Liver (tissue), 8 donors: ENCODE measurements at regions not wholly inside any gene's neighbourhood (a gene's known extent, or its start where the extent isn't known, plus 50 kb on each side); places are given as distances from the start of the nearest gene placed in this dataset.

ENCODE experiments used
- DNase-seq: peaks from one replicate; pipeline ENCODE4 v3.0.0-alpha.2; 2017; ENCODE audit warnings: low spot score
- H3K27ac ChIP-seq, 2 donors: one replicate each; pipeline ENCODE4 v1.7.0; 2013; ENCODE audit warnings: inconsistent platforms in 2 of 2, low read length in 2 of 2, control low read depth in 1 of 2, low read depth in 1 of 2, mild to moderate bottlenecking in 1 of 2
- H3K27me3 ChIP-seq, 4 donors: one replicate each; pipeline versions ENCODE4 v1.6.1 to v1.7.0; 2013; ENCODE audit warnings: low read length in 3 of 4, inconsistent platforms in 1 of 4, mild to moderate bottlenecking in 1 of 4, moderate library complexity in 1 of 4; ENCODE audit not compliant: control insufficient read depth in 4 of 4, insufficient read depth in 4 of 4
- H3K36me3 ChIP-seq, 4 donors: one replicate each; pipeline versions ENCODE4 v1.6.1 to v1.7.0; 2013; ENCODE audit warnings: low read length in 3 of 4, mild to moderate bottlenecking in 3 of 4, low read depth in 1 of 4, moderate library complexity in 1 of 4; ENCODE audit not compliant: control insufficient read depth in 4 of 4, insufficient read depth in 3 of 4
- H3K4me1 ChIP-seq, 4 donors: one replicate each; pipeline versions ENCODE4 v1.6.1 to v1.7.0; 2013; ENCODE audit warnings: low read length in 3 of 4, mild to moderate bottlenecking in 3 of 4, moderate library complexity in 1 of 4; ENCODE audit not compliant: control insufficient read depth in 4 of 4, insufficient read depth in 4 of 4
- H3K4me3 ChIP-seq, 3 donors: one replicate each; pipeline versions ENCODE4 v1.6.1 to v1.7.0; 2013; ENCODE audit warnings: low read length in 3 of 3, control low read depth in 1 of 3, low read depth in 1 of 3, mild to moderate bottlenecking in 1 of 3
- H3K9ac ChIP-seq, 2 donors: one replicate each; pipeline ENCODE4 v1.7.0; 2013; ENCODE audit warnings: low read length in 2 of 2, mild to moderate bottlenecking in 2 of 2, moderate library complexity in 2 of 2, control low read depth in 1 of 2, low read depth in 1 of 2
- H3K9me3 ChIP-seq, 4 donors: one replicate each; pipeline versions ENCODE4 v1.6.1 to v1.7.0; 2013; ENCODE audit warnings: low read length in 3 of 4; ENCODE audit not compliant: control insufficient read depth in 4 of 4
- EGR1 ChIP-seq, 2 donors: IDR thresholded peaks; 2 replicates each; pipeline ENCODE4 v1.6.1; 2016 to 2018; ENCODE audit warnings: antibody characterized with exemption in 2 of 2, low read depth in 2 of 2
- FOXA1 ChIP-seq: IDR thresholded peaks from 2 replicates; pipeline ENCODE4 v1.6.1; 2016; ENCODE audit warnings: antibody characterized with exemption
- FOXA2 ChIP-seq: IDR thresholded peaks from 2 replicates; pipeline ENCODE4 v1.6.1; 2016; ENCODE audit warnings: antibody characterized with exemption
- GABPA ChIP-seq, 2 donors: IDR thresholded peaks in 1 of 2; conservative IDR thresholded peaks in 1 of 2; 2 replicates each; pipeline ENCODE4 v1.6.1; 2016; ENCODE audit warnings: antibody characterized with exemption in 2 of 2, mild to moderate bottlenecking in 1 of 2, moderate library complexity in 1 of 2
- HNF4A ChIP-seq, 2 donors: conservative IDR thresholded peaks; 2 replicates each; pipeline ENCODE4 v1.6.1; 2016; ENCODE audit warnings: antibody characterized with exemption in 2 of 2, mild to moderate bottlenecking in 2 of 2
- HNF4G ChIP-seq: IDR thresholded peaks from 2 replicates; pipeline ENCODE4 v1.6.1; 2016; ENCODE audit warnings: antibody characterized with exemption
- JUND ChIP-seq, 2 donors: IDR thresholded peaks; 2 replicates each; pipeline ENCODE4 v1.6.1; 2016; ENCODE audit warnings: antibody characterized with exemption in 2 of 2
- MAX ChIP-seq: IDR thresholded peaks from 2 replicates; pipeline ENCODE4 v1.6.1; 2016; ENCODE audit warnings: antibody characterized with exemption
- NR2F2 ChIP-seq: IDR thresholded peaks from 2 replicates; pipeline ENCODE4 v1.6.1; 2016; ENCODE audit warnings: antibody characterized with exemption
- RAD21 ChIP-seq, 2 donors: IDR thresholded peaks; 2 replicates each; pipeline ENCODE4 v1.6.1; 2016; ENCODE audit warnings: antibody characterized with exemption in 2 of 2, mild to moderate bottlenecking in 2 of 2
- RXRA ChIP-seq, 2 donors: IDR thresholded peaks; 2 replicates each; pipeline ENCODE4 v1.6.1; 2017 to 2018; ENCODE audit warnings: antibody characterized with exemption in 2 of 2, mild to moderate bottlenecking in 1 of 2
- SP1 ChIP-seq: IDR thresholded peaks from 2 replicates; pipeline ENCODE4 v1.6.1; 2018; ENCODE audit warnings: antibody characterized with exemption, mild to moderate bottlenecking
- TAF1 ChIP-seq: conservative IDR thresholded peaks from 2 replicates; pipeline ENCODE4 v1.6.1; 2016; ENCODE audit warnings: antibody characterized with exemption, mild to moderate bottlenecking
- YY1 ChIP-seq: IDR thresholded peaks from 2 replicates; pipeline ENCODE4 v1.6.1; 2016; ENCODE audit warnings: antibody characterized with exemption, mild to moderate bottlenecking
- WGBS: extraction: QIAGEN DNeasy Blood & Tissue Kit; methylation state at CpG from one replicate; pipeline ENCODE4 v1.1.7; 2013; 5-methylcytosine and 5-hydroxymethylcytosine counted together
- TF ChIP-seq, protein P1 (sequence below): IDR thresholded peaks from 2 replicates; pipeline ENCODE4 v1.6.1; 2016; ENCODE audit warnings: antibody characterized with exemption
- TF ChIP-seq, protein P2 (sequence below): fragments of 150-350 bp; IDR thresholded peaks from 2 replicates; pipeline ENCODE4 v1.5.1; 2017; ENCODE audit warnings: improper control_type of control experiment, low read depth, low read length; ENCODE audit not compliant: missing input control
- TF ChIP-seq, protein P3 (sequence below): IDR thresholded peaks from 2 replicates; pipeline ENCODE4 v1.6.1; 2016; ENCODE audit warnings: antibody characterized with exemption, mild to moderate bottlenecking
- TF ChIP-seq, protein P4 (sequence below): IDR thresholded peaks from 2 replicates; pipeline ENCODE4 v1.6.1; 2016; ENCODE audit warnings: antibody characterized with exemption
- donor health status: healthy.
- donor health status: healthy.
- donor health status: healthy.
- donor health status: healthy.
- donor health status: healthy.

GRCh38 chr18:42155024-42155423, 200.0 kb downstream of the PIK3C3 start (continued):
- TF ChIP-seq, protein P1, sequence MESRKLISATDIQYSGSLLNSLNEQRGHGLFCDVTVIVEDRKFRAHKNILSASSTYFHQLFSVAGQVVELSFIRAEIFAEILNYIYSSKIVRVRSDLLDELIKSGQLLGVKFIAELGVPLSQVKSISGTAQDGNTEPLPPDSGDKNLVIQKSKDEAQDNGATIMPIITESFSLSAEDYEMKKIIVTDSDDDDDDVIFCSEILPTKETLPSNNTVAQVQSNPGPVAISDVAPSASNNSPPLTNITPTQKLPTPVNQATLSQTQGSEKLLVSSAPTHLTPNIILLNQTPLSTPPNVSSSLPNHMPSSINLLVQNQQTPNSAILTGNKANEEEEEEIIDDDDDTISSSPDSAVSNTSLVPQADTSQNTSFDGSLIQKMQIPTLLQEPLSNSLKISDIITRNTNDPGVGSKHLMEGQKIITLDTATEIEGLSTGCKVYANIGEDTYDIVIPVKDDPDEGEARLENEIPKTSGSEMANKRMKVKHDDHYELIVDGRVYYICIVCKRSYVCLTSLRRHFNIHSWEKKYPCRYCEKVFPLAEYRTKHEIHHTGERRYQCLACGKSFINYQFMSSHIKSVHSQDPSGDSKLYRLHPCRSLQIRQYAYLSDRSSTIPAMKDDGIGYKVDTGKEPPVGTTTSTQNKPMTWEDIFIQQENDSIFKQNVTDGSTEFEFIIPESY: no peak

DNA sequence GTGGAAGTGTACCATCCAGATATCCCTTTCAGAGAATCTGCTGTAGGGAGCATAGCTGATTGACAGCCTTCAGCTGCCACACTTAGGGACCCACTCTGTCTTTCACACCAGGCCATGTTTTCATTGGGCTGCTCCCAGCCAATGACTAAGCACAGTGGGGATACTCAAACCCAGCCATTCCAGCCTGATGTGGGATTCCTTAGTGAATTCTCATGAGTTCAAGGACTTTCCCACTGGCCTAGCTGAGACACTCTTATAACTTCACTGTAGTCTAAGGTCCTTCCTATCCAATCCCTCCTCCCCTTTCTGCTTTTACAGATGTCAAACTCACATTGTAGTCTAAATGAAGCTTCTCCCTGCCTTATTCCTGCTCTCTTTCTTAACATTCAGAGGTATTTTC, 201.2 kb downstream of the PIK3C3 start:
- Histone ChIP-seq H3K27me3 (no peaks in the 10 kb centered on the region), H3K9ac (no peak overlapping the region), H3K27ac (no peak overlapping the region), H3K4me3 (no peak overlapping the region), H3K36me3 (no peaks in the 10 kb centered on the region), H3K9me3 (no peaks in the 10 kb centered on the region), H3K4me1 (peaks cover 0 to 1% (median 0%) of the 10 kb centered on the region in 4 donors)
- TF ChIP-seq, protein P2, sequence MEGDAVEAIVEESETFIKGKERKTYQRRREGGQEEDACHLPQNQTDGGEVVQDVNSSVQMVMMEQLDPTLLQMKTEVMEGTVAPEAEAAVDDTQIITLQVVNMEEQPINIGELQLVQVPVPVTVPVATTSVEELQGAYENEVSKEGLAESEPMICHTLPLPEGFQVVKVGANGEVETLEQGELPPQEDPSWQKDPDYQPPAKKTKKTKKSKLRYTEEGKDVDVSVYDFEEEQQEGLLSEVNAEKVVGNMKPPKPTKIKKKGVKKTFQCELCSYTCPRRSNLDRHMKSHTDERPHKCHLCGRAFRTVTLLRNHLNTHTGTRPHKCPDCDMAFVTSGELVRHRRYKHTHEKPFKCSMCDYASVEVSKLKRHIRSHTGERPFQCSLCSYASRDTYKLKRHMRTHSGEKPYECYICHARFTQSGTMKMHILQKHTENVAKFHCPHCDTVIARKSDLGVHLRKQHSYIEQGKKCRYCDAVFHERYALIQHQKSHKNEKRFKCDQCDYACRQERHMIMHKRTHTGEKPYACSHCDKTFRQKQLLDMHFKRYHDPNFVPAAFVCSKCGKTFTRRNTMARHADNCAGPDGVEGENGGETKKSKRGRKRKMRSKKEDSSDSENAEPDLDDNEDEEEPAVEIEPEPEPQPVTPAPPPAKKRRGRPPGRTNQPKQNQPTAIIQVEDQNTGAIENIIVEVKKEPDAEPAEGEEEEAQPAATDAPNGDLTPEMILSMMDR: no peak
- TF ChIP-seq FOXA1: no peak
- TF ChIP-seq TAF1: no peak
- TF ChIP-seq SP1: no peak
- TF ChIP-seq RAD21 (IDR thresholded peaks at IDR 0.05): no peak
- no peak for TF ChIP-seq EGR1 (IDR thresholded peaks at IDR 0.05; ENCODE audit: low read depth in 2 of 2)
- no peak for TF ChIP-seq JUND (IDR thresholded peaks at IDR 0.05)
- DNase-seq: no peak

DNA sequence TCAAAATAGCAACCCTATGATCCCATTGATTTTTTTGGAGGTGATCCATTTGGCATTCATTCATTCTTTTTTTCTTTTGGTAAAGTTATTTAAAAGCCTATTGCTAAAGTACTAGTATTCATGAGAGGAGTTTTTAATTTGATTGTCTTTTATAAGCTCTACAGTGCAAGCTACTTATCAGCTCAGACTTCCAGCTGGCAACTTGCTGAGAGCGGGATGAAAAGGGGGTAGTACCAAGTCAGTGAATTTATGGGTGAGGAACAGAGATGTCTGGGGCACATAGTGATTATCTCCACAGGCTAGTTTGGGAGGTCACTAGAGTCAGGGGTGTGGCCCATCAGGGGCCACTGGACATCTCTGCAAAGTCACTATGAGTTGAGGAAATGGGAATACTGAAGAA, 202.4 kb downstream of the PIK3C3 start:
- Histone ChIP-seq H3K9ac (no peak overlapping the region), H3K27ac (no peak overlapping the region), H3K4me3 (no peak overlapping the region), H3K27me3 (no peaks in the 10 kb centered on the region), H3K36me3 (no peaks in the 10 kb centered on the region), H3K9me3 (no peaks in the 10 kb centered on the region), H3K4me1 (peaks cover 0 to 1% (median 0%) of the 10 kb centered on the region in 4 donors)
- DNase-seq: no peak
- WGBS: 86% methylated on average over 1 of the region's 1 CpG
- TF ChIP-seq JUND (IDR thresholded peaks at IDR 0.05): no peak
- TF ChIP-seq FOXA1: no peak
- no peak for TF ChIP-seq RAD21 (IDR thresholded peaks at IDR 0.05)
- TF ChIP-seq, protein P2: no peak
- TF ChIP-seq, protein P3, sequence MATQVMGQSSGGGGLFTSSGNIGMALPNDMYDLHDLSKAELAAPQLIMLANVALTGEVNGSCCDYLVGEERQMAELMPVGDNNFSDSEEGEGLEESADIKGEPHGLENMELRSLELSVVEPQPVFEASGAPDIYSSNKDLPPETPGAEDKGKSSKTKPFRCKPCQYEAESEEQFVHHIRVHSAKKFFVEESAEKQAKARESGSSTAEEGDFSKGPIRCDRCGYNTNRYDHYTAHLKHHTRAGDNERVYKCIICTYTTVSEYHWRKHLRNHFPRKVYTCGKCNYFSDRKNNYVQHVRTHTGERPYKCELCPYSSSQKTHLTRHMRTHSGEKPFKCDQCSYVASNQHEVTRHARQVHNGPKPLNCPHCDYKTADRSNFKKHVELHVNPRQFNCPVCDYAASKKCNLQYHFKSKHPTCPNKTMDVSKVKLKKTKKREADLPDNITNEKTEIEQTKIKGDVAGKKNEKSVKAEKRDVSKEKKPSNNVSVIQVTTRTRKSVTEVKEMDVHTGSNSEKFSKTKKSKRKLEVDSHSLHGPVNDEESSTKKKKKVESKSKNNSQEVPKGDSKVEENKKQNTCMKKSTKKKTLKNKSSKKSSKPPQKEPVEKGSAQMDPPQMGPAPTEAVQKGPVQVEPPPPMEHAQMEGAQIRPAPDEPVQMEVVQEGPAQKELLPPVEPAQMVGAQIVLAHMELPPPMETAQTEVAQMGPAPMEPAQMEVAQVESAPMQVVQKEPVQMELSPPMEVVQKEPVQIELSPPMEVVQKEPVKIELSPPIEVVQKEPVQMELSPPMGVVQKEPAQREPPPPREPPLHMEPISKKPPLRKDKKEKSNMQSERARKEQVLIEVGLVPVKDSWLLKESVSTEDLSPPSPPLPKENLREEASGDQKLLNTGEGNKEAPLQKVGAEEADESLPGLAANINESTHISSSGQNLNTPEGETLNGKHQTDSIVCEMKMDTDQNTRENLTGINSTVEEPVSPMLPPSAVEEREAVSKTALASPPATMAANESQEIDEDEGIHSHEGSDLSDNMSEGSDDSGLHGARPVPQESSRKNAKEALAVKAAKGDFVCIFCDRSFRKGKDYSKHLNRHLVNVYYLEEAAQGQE: no peak
- no peak for TF ChIP-seq EGR1 (IDR thresholded peaks at IDR 0.05; ENCODE audit: low read depth in 2 of 2)
- TF ChIP-seq MAX: no peak
- no peak for TF ChIP-seq GABPA (IDR thresholded peaks at IDR 0.05 in 1 of 2, conservative IDR thresholded peaks at IDR 0.05 in 1 of 2)
- TF ChIP-seq HNF4A (conservative IDR thresholded peaks at IDR 0.05): no peak
- no peak for TF ChIP-seq HNF4G
- TF ChIP-seq TAF1: no peak
- TF ChIP-seq, protein P4, sequence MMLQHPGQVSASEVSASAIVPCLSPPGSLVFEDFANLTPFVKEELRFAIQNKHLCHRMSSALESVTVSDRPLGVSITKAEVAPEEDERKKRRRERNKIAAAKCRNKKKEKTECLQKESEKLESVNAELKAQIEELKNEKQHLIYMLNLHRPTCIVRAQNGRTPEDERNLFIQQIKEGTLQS: no peak
- TF ChIP-seq, protein P1: no peak
- TF ChIP-seq FOXA2: no peak
- TF ChIP-seq NR2F2: no peak
- no peak for TF ChIP-seq RXRA (IDR thresholded peaks at IDR 0.05)
- no peak for TF ChIP-seq YY1
- TF ChIP-seq SP1: no peak
